ENCODE measurements at regions not wholly inside any gene's neighbourhood (a gene's known extent, or its start where the extent isn't known, plus 50 kb on each side); places are given as distances from the start of the nearest gene placed in this dataset.

DNA sequence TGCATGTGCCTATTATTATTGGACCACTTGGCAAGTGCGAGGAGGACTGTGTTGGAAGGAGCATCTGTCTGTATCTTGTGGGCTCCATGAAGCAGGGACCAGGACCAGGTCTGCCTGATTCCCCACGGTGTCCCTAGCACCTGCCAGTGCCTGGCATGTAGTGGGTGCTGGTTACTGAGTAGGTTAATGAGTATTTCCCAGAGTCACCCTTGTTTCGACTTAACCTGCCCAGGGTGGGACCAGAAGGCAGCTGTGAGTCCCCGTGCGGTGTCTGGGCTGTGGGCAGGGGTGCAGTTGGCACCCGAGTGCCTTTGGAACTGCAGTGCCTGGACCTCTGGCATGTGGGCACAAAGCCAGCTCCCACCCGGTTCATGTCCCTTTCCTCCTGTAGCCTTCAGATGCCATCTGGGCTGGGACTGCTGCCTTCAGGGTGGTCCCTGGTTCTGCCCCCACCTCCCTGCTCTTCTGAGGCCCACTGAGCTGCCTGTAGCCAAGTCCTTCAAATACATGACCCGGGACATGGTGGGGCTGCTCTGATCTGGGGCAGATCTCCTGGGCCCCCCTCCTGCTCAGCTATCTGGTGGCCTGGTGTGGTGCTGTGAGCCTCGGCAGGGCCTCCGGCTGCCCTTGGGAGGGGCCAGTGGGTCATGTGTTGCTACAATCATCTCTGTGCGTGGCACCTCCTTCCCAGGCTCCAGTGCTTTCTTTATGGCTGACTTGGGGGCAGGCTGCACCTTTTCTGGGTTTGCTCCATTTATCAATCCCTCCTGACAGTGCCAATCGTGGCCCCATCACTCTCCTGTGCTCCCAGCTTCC lies 53.0 kb upstream of the SORCS2 start:
- 21% methylated on average over 4 of the region's 12 CpGs for WGBS (ENCODE audit: missing lambda C conversion rate)
- no peak overlapping the region for H3K4me3 ChIP-seq
- H3K27ac ChIP-seq, result no peak overlapping the region
- TF ChIP-seq ZC3H11A (IDR thresholded peaks at IDR 0.05) (no peak), JUNB (IDR thresholded peaks at IDR 0.05) (no peak), KDM5A (IDR thresholded peaks at IDR 0.05) (no peak), E2F6 (IDR thresholded peaks at IDR 0.05; ENCODE audit: borderline replicate concordance, low read depth) (no peak), SREBF2 (IDR thresholded peaks at IDR 0.05) (no peak), ZFP36 (IDR thresholded peaks at IDR 0.05; ENCODE audit: borderline replicate concordance, partially characterized antibody) (no peak)
- TF ChIP-seq, protein P1, sequence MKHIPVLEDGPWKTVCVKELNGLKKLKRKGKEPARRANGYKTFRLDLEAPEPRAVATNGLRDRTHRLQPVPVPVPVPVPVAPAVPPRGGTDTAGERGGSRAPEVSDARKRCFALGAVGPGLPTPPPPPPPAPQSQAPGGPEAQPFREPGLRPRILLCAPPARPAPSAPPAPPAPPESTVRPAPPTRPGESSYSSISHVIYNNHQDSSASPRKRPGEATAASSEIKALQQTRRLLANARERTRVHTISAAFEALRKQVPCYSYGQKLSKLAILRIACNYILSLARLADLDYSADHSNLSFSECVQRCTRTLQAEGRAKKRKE (CRISPR knock-in tag; IDR thresholded peaks at IDR 0.05; ENCODE audit: low read depth), result no peak
- TF ChIP-seq, protein P2, sequence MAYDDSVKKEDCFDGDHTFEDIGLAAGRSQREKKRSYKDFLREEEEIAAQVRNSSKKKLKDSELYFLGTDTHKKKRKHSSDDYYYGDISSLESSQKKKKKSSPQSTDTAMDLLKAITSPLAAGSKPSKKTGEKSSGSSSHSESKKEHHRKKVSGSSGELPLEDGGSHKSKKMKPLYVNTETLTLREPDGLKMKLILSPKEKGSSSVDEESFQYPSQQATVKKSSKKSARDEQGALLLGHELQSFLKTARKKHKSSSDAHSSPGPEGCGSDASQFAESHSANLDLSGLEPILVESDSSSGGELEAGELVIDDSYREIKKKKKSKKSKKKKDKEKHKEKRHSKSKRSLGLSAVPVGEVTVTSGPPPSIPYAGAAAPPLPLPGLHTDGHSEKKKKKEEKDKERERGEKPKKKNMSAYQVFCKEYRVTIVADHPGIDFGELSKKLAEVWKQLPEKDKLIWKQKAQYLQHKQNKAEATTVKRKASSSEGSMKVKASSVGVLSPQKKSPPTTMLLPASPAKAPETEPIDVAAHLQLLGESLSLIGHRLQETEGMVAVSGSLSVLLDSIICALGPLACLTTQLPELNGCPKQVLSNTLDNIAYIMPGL (CRISPR knock-in tag; IDR thresholded peaks at IDR 0.05; ENCODE audit: borderline replicate concordance), result no peak
- H3K4me2 ChIP-seq, result no peak overlapping the region
- ChIA-PET CTCF (interaction anchor here (0.9 to 1.1 kb wide), 2 partner anchors 18 to 170 kb away, joined by 4 read pairs; no protein-coding TSS in a partner anchor), POLR2A (no interaction called here)
- no peaks in the 10 kb centered on the region for H3K9me3 ChIP-seq
- FAIRE-seq (no peak), ATAC-seq (peak in 1 of 2 experiments; percentile 38; a peak in 1 of 6 replicates), DNase-seq (ENCODE audit: low read depth in 1 of 2, low spot score in 1 of 2) (no peak)
- H3K4me1 ChIP-seq, result no peaks in the 10 kb centered on the region

DNA sequence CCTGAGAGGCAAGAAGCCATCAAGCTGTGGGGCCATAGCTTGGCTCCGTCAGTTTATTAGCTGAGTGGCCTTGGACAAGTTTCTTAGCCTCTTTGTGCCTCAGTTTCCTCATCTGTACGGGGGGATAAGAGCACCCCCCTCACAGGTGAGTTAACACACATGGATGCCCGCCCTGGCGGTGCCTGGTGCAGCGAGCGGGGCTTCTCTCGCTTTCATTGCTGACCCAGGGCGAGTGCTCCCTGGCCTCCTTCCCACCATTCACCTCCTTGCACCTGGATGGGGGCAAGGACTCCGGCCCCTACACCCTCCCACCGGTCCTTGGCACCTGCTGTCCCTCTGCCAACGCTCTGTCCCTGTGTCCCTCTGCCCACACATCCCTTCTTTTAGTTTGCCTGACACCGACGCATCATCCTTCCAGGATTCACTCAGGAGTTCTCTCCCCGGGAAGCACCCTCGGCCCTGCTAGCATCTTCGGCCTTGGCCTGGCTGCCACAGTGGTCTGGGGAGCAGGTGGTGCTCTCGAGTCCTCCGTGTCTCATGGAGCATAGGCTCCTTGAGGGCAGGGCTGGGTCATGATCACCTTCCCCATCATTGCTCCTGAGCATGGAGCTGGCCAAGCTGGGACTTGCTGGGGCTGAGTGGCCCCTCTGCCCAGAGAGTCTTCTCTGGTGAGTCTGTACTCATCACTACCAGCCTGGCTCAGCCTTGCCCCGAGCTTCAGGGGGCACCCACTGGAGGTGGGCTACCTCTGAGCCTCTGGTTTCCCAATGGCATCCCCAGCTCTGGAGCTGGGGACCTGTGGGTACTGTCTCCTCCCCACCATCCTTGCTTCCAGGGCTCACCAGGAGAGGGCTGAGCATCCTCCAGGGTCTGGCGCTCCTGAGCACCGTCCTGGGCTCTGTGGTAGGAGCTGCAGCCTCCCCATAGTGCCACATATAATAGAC lies 53.8 kb upstream of the SORCS2 start:
- DNase-seq (ENCODE audit: low read depth in 1 of 2, low spot score in 1 of 2), result no peak
- Histone ChIP-seq H3K4me2 (no peak overlapping the region), H3K9me3 (no peaks in the 10 kb centered on the region), H3K4me3 (no peak overlapping the region), H3K4me1 (no peaks in the 10 kb centered on the region), H3K27ac (no peak overlapping the region)
- ATAC-seq, result peak in 1 of 2 experiments; percentile 35; a peak in 3 of 6 replicates
- POLR2A ChIA-PET, result no interaction called here
- TF ChIP-seq RAD21 (conservative IDR thresholded peaks at IDR 0.05 in 1 of 2, IDR thresholded peaks at IDR 0.05 in 1 of 2) (no peak), EHF (CRISPR knock-in tag; IDR thresholded peaks at IDR 0.05) (no peak), RARB (CRISPR knock-in tag; IDR thresholded peaks at IDR 0.05) (no peak), GATA3 (IDR thresholded peaks at IDR 0.05; ENCODE audit: borderline replicate concordance) (no peak)
- CTCF ChIA-PET, result interaction anchor here (0.9 kb wide), 1 partner anchor 171 kb away, joined by 4 read pairs; no protein-coding TSS in a partner anchor
- 48% methylated on average over 15 of the region's 21 CpGs for WGBS (ENCODE audit: missing lambda C conversion rate)
- FAIRE-seq, result no peak

DNA sequence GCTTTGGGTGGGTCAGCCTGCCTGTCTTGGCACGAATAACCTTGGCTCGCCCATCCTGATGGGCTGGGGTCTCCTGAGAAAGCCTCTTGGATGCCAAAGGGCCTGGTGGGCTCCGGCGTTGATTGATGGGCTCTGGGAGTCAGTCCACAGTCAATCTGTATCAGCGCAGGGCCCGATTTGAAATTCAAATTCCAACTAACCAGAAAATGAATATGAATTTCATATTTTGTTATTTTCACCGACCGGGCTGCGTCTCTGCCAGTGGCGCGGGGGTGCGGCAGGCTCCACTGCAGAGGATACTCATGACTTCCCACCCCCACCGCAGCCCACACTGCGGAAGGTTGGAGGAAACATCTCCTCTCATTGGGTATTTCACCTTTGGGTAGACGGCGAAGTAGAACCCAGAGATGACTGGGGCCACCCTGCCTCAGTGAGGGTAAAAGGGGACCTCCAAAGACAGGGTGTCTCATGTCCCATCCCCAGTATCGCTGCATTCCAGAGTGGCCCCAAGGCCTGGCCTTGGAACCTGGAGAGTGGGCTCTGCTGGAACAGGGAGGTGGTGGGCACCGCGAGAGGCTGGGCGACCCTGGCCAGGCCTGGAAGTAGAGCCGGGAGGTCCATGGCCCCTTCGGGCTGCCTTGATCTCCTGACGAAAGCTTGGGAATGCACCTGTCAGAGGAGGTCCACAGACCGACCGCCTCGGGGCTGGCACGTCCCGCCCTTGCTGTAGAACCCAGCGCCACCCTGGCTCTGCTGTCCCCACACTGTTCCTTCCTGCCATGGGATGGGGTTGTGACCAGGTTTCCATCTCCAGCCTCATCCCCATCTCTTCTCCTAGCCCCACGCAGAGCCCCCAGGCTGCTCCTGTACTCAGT lies 54.8 kb upstream of the SORCS2 start:
- no peak for ATAC-seq
- FAIRE-seq, result no peak
- WGBS (ENCODE audit: missing lambda C conversion rate), result 85% methylated on average over 22 of the region's 30 CpGs
- CTCF ChIA-PET, result no interaction called here
- no peak overlapping the region for H3K27ac ChIP-seq
- no peaks in the 10 kb centered on the region for H3K4me1 ChIP-seq
- H3K4me2 ChIP-seq, result no peak overlapping the region
- no peaks in the 10 kb centered on the region for H3K9me3 ChIP-seq
- POLR2A ChIA-PET, result no interaction called here
- H3K4me3 ChIP-seq, result no peak overlapping the region
- no peak for DNase-seq (ENCODE audit: low read depth in 1 of 2, low spot score in 1 of 2)
- TF ChIP-seq MAFK (IDR thresholded peaks at IDR 0.05; ENCODE audit: partially characterized antibody) (no peak), ZSCAN20 (CRISPR knock-in tag; IDR thresholded peaks at IDR 0.05) (no peak), MAZ (IDR thresholded peaks at IDR 0.05; ENCODE audit: borderline replicate concordance, low read depth, low read length) (no peak), CHD2 (IDR thresholded peaks at IDR 0.05; ENCODE audit: low read length, partially characterized antibody) (no peak), RARB (CRISPR knock-in tag; IDR thresholded peaks at IDR 0.05) (no peak), RAD21 (conservative IDR thresholded peaks at IDR 0.05 in 1 of 2, IDR thresholded peaks at IDR 0.05 in 1 of 2) (no peak), POLR2A (IDR thresholded peaks at IDR 0.05; ENCODE audit: low read length) (no peak), ZNF302 (CRISPR knock-in tag; IDR thresholded peaks at IDR 0.05) (no peak), ESRRA (IDR thresholded peaks at IDR 0.05; ENCODE audit: borderline replicate concordance, low read length) (no peak), TFCP2L1 (CRISPR knock-in tag; IDR thresholded peaks at IDR 0.05) (no peak), JUNB (IDR thresholded peaks at IDR 0.05) (no peak), HOXB5 (CRISPR knock-in tag; IDR thresholded peaks at IDR 0.05) (no peak)
- TF ChIP-seq, protein P3, sequence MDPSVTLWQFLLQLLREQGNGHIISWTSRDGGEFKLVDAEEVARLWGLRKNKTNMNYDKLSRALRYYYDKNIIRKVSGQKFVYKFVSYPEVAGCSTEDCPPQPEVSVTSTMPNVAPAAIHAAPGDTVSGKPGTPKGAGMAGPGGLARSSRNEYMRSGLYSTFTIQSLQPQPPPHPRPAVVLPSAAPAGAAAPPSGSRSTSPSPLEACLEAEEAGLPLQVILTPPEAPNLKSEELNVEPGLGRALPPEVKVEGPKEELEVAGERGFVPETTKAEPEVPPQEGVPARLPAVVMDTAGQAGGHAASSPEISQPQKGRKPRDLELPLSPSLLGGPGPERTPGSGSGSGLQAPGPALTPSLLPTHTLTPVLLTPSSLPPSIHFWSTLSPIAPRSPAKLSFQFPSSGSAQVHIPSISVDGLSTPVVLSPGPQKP (IDR thresholded peaks at IDR 0.05; ENCODE audit: low read depth, low read length), result no peak
- TF ChIP-seq, protein P4, sequence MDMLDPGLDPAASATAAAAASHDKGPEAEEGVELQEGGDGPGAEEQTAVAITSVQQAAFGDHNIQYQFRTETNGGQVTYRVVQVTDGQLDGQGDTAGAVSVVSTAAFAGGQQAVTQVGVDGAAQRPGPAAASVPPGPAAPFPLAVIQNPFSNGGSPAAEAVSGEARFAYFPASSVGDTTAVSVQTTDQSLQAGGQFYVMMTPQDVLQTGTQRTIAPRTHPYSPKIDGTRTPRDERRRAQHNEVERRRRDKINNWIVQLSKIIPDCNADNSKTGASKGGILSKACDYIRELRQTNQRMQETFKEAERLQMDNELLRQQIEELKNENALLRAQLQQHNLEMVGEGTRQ (IDR thresholded peaks at IDR 0.05), result no peak

Measured in A549 (cell line).